RWPE2 (cell line): ENCODE measurements at regions not wholly inside any gene's neighbourhood (a gene's known extent, or its start where the extent isn't known, plus 50 kb on each side); places are given as distances from the start of the nearest gene placed in this dataset.

Experiments used
- ATAC-seq: fragments of 200-7000 bp; cut with Tn5 transposase; 3 replicates; pipeline ENCODE4 v1.9.1; 2021; ENCODE audit warnings: low read depth
- DNase-seq: peaks from one replicate; pipeline ENCODE4 v3.0.0-alpha.2; 2020; ENCODE audit warnings: low spot score
- H3K27ac ChIP-seq: fragments of 450-650 bp; 2 replicates; pipeline ENCODE4 v1.5.1; 2017; ENCODE audit warnings: mild to moderate bottlenecking; ENCODE audit not compliant: poor library complexity, severe bottlenecking
- H3K27me3 ChIP-seq: fragments of 250-450 bp; sonication (Bioruptor Pico); 2 replicates; pipeline ENCODE4 v1.5.1; 2021; ENCODE audit warnings: mild to moderate bottlenecking, moderate library complexity; ENCODE audit not compliant: insufficient read depth, poor library complexity, severe bottlenecking
- H3K36me3 ChIP-seq: fragments of 250-450 bp; sonication (Bioruptor Pico); 2 replicates; pipeline ENCODE4 v1.5.1; 2020; ENCODE audit warnings: low read depth, mild to moderate bottlenecking, moderate library complexity
- H3K4me1 ChIP-seq: fragments of 250-450 bp; sonication (Bioruptor Pico); 2 replicates; pipeline ENCODE4 v1.5.1; 2021; ENCODE audit warnings: mild to moderate bottlenecking, moderate library complexity; ENCODE audit not compliant: insufficient read depth, poor library complexity, severe bottlenecking
- H3K4me3 ChIP-seq: fragments of 250-450 bp; sonication (Bioruptor Pico); 2 replicates; pipeline ENCODE4 v1.5.1; 2021; ENCODE audit warnings: mild to moderate bottlenecking, moderate library complexity; ENCODE audit not compliant: severe bottlenecking
- H3K9me3 ChIP-seq: fragments of 250-450 bp; sonication (Bioruptor Pico); 2 replicates; pipeline ENCODE4 v1.5.1; 2021; ENCODE audit warnings: mild to moderate bottlenecking, moderate library complexity; ENCODE audit not compliant: severe bottlenecking
- CTCF ChIP-seq: fragments of 450-650 bp; IDR thresholded peaks from one replicate; pipeline ENCODE4 v1.5.1; 2017; ENCODE audit warnings: mild to moderate bottlenecking, moderate library complexity; ENCODE audit not compliant: poor library complexity, severe bottlenecking

DNA sequence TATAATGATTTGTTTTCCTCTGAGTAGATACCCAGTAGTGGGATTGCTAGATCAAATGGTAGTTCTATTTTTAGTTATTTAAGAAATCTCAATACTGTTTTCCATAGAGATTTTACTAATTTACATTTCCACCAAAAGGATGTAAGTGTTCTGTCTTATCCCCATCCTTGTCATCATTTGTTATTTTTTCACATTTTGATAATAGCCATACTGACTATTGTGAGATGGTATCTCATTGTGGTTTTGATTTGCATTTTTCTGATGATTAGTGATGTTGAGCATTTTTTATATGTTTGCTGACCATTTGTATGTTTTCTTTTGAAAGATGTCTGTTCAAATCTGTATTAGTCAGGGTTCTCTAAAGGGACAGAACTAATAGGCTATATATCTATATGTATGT, 160.0 kb upstream of the TMEM229A start:
- no peak overlapping the region for H3K4me3 ChIP-seq
- H3K36me3 ChIP-seq: no peaks in the 10 kb centered on the region
- ATAC-seq (no peak), DNase-seq (no peak)
- no peak for TF ChIP-seq CTCF
- no peaks in the 10 kb centered on the region for H3K27me3 ChIP-seq
- H3K27ac ChIP-seq: no peak overlapping the region
- no peaks in the 10 kb centered on the region for H3K4me1 ChIP-seq
- H3K9me3 ChIP-seq: no peaks in the 10 kb centered on the region

DNA sequence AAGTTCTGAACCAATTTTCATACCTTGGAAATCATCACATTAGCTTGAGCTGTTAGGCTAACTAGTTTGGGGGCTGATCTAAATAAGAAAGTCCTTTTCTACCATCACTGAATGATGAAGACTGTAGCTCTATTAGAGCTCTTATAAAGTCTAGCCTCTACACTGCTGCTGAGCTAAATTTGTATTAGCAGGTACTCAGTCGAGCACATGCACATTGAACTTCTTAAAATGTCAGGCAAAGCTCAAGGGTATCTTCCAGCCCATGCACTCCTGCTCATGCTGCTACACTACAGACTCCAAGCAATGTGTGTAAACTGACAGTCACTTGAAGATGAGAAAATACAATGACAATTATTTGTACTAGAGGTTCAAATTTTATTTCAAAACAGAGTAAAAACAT, 158.8 kb upstream of the TMEM229A start:
- no peaks in the 10 kb centered on the region for H3K36me3 ChIP-seq
- no peaks in the 10 kb centered on the region for H3K9me3 ChIP-seq
- no peaks in the 10 kb centered on the region for H3K27me3 ChIP-seq
- no peak overlapping the region for H3K4me3 ChIP-seq
- H3K4me1 ChIP-seq: no peaks in the 10 kb centered on the region
- H3K27ac ChIP-seq: no peak overlapping the region
- TF ChIP-seq CTCF: no peak
- ATAC-seq: no peak
- no peak for DNase-seq

DNA sequence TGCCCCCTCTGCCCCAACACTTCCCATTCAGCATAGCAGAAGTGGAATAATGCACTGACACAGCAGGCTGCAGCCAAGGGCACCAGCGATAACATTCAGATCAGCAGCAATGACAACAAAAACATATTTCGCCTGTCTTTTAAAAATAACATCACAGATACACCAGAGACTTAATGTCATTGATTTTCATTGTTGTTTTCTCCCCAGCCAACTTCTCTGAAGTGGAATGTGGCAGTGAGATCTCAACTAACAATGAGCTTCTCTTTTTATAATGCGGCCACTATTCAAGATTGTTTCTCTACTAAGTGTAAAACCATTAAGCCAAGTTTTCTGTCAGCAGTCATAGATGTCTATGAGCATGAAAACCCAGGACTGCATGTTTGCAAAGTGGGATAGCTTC, 158.2 kb upstream of the TMEM229A start:
- H3K36me3 ChIP-seq: no peaks in the 10 kb centered on the region
- H3K4me1 ChIP-seq: no peaks in the 10 kb centered on the region
- ATAC-seq (no peak), DNase-seq (no peak)
- no peak overlapping the region for H3K27ac ChIP-seq
- H3K27me3 ChIP-seq: no peaks in the 10 kb centered on the region
- no peak overlapping the region for H3K4me3 ChIP-seq
- TF ChIP-seq CTCF: no peak
- no peaks in the 10 kb centered on the region for H3K9me3 ChIP-seq

GRCh38 chr7:124188576-124188975, 155.7 kb upstream of the TMEM229A start:
- H3K36me3 ChIP-seq: no peaks in the 10 kb centered on the region
- no peak for TF ChIP-seq CTCF
- no peak overlapping the region for H3K27ac ChIP-seq
- DNase-seq (no peak), ATAC-seq (no peak)
- H3K4me1 ChIP-seq: no peaks in the 10 kb centered on the region
- no peaks in the 10 kb centered on the region for H3K27me3 ChIP-seq
- H3K4me3 ChIP-seq: no peak overlapping the region
- no peaks in the 10 kb centered on the region for H3K9me3 ChIP-seq

DNA sequence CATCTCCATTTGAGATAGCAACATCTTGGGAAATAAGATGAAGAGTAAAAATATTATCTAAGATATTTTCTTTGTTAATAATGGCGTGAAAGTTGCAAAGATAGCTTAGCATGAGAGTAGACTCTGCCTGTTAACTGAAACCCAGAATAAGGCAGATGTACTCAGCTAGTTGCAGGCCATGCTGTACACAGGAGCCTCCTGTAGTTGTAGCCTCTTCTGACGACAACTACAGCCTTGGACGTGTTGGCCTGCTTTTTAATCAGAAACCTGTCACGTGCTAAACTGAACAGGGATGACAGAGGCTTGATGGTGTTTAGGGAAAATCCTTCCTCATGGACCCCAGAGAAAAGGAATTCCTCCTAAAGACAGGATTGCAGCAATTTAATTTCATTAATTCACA, 155.1 kb upstream of the TMEM229A start:
- H3K27me3 ChIP-seq: no peaks in the 10 kb centered on the region
- no peaks in the 10 kb centered on the region for H3K9me3 ChIP-seq
- no peak for TF ChIP-seq CTCF
- DNase-seq: no peak
- no peak for ATAC-seq
- H3K4me3 ChIP-seq: no peak overlapping the region
- H3K27ac ChIP-seq: no peak overlapping the region
- H3K4me1 ChIP-seq: no peaks in the 10 kb centered on the region
- no peaks in the 10 kb centered on the region for H3K36me3 ChIP-seq
